GM19397 (cell line): ENCODE measurements at regions not wholly inside any gene's neighbourhood (a gene's known extent, or its start where the extent isn't known, plus 50 kb on each side); places are given as distances from the start of the nearest gene placed in this dataset.

Source experiments
- ATAC-seq: cut with Tn5 transposase; IDR thresholded peaks from one replicate; pipeline ENCODE4 v1.9.1; 2021; ENCODE audit warnings: mild to moderate bottlenecking, moderate library complexity; ENCODE audit not compliant: unreplicated experiment

DNA sequence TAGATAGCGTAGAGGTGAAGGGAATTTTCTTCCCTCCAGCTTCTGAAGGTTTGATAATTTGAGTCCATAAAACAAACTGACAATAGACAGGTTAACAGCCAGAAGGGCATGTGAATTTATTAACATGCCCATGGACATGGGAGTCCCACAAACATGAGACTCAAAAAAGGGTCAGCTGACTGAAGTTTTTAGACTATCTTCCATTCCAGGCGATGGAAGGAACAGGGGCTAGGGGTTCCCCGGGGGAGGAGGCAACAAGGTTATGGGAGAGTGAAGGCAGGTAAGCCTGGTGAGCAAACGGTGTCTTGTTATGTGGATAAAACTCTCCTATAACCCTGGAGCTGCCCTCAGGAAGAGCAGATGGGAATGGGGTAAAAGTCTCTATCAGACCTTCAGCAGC lies 81.5 kb upstream of the SORBS2 start:
- no peak for ATAC-seq

DNA sequence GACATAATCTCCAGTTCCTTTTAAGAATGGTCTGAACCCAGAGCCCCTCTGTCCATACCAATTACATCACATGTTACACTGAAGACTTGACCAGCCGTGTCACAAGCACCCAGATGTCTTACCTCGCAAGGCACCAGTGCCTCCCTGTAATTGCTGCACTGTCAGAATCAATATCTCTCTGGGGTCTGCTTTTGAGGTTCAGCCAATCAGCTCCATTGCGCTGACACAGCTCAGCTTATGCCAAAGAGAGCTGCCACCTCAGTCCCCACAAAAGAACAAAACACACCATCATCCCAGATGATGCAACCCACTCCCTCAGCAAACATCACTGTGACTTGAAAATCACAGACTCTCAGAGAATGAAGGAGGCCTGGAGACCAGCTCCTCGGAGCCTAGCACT lies 82.5 kb upstream of the SORBS2 start:
- no peak for ATAC-seq

DNA sequence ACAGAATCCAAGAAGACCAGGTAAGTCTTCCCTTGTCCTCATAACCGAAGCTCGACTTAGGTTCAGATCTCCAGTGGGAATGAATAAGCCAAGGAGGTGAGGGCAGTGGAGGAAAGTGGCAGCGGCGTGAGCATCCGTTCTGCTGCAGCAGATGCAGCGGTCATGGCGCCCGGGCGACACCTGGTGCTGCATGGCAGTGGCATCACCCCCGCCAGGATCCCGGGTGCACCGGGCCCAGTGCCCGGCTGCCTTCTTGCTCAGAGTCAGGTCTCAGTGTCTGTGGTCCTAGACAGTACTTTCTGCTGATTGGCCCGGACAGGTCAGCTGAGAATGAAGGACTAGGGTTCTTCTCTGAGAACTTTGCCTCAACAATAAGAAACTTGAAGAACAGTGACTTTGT lies 83.4 kb upstream of the SORBS2 start:
- no peak for ATAC-seq

DNA sequence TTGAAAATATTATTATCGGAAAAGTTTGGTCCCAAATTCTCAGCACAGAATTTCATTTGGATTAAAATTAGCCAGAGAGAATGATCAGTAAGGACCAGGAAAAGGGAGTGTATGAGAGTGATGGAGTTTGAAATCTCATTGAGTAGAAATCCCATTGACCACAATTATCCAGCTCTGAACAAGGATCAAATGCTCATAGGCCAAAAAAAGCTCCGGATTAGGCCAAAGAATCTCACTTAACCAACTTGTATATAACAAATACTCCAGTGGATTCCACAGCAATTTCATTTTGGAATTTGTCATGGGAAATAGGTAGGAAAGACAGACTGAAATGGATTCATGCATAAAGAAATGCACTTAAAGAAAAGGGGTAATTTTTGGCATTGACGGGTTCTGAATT lies 83.9 kb upstream of the SORBS2 start:
- no peak for ATAC-seq

DNA sequence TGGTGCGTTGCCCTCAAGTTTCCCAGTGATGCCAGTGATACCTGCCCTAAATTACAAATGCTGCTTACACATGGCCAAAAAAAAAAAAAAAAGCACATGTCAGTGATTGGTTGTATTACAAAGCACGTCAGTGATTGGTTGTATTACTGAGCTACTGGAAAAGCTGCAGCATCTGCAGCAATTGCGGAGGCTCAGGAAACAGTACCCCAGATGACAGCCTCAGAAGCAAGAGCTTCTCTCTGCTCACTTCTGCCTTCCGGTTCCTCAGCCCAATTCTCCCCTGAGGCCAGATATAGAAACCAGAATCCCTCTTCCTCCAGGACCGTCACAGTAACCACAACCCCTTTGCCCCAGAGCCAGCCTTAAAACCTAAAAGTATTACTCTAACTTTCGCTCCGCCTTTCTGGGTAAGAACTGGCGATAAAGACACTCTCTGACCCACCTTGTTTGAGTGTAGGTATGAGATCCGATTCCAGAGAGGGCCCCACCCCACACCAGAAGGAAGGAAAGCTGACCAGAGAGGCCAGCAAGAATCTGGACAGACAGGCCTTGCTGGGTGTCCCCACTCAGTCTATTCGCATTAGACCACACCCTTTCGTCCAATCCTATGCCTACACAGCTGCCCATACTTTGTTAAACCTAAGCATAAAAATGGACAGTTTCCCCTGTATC lies 85.0 kb upstream of the SORBS2 start:
- peak; percentile 70 for ATAC-seq

DNA sequence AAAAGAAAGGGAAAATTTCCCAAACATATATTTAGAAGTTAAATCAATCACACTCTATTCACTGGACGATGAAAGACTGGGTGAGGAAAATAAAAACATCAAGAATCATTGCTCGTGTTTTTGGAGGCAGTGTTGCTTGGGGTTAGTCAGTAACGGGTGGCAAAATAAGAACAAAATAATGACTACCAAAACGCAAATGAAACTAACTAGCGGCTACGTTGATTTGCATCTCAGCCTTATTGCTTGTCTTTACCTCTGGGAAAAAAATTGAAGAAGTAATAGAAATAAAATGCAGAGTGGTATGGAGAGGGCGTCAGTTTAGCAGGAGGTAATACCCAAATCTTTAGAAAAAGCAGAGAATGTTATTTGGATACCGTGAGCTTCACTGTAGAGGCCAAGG lies 86.4 kb upstream of the SORBS2 start:
- no peak for ATAC-seq

DNA sequence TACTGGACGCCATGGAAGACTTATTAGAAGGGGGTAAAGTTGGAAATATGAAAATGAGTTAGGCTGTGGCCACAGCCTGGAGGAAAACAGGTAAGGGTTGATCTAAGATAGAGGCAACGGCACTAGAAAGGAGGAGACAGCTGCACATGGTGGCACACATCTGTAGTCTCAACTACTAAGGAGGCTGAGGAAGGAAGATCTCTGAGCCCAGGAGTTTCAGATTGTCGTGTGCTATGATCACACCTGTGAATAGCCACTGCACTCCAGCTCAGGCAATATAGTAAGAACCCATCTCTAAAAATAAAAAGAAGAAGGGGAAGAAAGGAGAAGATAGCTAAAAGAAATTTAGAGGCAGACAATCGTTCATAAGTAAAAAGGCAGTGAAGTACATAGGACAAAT lies 87.8 kb upstream of the SORBS2 start:
- ATAC-seq: no peak

DNA sequence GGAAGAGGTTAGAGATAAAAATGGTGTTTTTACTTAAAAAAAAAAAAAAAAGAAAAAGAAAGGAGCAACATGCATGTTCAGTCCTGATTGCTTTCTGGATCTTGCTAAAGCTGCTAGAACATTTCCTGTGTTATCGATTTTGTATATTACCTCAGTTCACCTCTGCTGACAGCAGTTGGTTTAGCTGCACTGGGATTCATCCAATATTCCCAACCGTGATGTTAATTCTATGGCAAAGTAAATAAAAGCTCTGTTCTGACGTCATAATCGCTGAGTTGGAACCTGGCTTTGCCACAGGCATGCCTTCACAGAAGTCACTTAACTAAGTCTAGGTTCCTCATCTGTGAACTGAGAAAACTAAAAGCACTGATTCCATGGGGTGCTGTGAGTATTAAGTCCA lies 90.7 kb upstream of the SORBS2 start:
- no peak for ATAC-seq

DNA sequence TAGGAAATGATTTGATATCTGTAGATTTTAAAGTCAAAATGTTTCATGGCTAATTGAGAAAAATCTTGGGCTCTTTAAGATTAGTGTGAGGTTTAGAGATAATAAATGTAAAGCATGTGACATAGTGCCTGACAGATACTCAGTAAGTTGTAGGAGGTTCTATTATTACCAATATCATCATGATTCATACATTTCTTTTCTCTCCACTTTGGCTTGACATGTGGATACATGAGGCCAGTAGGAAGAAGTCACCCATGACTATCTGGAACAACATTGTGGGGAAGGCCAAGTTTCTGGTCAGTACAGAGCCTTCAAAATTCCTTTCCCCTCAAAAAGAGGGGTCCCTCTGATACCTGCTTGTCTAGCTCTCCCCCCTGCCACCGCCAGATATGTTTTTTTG lies 91.2 kb upstream of the SORBS2 start:
- no peak for ATAC-seq

DNA sequence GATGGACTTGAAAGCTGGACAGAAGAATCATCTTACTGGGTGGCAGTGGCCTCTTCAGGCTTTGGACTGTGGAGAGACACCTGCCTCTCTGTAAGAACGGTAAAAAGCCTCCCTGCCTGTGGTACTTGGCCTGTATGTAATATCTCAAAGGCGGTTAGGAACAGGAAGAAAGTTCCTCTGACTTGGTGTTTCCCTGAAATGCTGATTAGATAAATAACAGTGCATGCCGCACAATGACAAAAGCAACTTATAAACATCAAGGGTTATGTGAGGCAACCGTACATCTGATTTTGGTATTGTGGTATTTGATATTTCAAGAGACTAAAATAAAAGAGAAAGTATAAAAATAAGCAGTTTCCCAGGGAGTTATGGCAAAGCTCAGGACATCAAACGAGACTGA lies 92.4 kb upstream of the SORBS2 start:
- ATAC-seq: no peak

DNA sequence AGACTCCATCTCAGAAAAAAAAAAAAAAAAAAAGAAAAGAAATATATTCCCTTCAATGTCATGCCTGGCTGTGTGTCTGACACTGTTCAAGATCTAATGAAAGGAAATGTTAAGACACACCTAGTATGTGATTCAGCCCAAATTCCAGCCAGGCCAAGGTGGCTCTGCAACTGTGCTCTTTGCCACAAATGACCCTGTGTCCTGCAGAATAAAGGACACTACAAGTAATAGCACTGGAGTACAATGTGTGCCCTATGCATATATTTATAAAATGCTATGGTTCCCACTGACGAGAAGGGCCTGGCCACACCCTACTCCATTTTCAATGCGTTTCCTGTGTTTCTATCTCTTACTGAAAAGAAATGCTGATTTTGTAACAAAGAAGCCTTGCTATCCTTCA lies 98.0 kb upstream of the SORBS2 start:
- no peak for ATAC-seq

DNA sequence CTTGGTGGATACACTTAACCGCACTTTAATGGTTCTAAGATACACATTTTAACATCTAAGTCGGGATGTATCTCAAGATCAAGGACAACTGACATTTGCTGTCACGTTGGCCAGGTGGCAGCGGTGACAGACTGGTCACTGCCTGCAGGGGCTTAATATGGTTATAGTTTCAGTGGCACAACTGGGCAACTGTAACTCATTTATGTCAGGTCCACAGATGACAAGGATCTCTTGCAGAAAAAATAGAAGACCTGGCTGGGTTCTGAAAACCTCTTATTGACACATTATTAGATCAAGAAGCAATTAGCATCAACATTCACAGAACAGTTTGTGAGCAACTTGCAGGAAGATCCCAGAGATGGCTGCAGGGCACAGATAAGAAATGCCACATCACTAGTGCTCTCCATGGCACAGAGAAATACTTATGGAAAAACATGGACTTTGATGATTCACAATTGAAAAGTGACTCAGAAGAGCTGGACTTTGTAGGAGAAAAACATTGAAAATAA lies 99.6 kb upstream of the SORBS2 start:
- ATAC-seq: no peak

DNA sequence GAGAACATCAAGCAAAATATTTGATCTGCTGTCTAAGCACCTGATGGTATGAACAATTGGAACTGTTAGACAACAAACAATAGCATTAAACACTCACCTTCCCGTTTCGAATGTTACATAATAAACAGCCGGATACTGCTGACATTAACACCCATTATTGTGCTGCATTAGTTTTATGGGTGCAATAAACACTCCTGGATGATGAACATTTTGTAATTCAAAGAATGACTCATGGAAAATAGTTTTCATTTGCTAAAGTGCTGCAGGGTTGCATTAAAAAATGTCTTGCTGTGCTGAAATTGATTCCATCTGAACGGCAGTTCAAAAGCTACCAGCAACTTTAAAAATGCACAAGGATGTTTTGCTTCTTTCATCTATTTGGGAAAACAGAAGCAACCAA lies 100.8 kb upstream of the SORBS2 start:
- ATAC-seq: no peak

DNA sequence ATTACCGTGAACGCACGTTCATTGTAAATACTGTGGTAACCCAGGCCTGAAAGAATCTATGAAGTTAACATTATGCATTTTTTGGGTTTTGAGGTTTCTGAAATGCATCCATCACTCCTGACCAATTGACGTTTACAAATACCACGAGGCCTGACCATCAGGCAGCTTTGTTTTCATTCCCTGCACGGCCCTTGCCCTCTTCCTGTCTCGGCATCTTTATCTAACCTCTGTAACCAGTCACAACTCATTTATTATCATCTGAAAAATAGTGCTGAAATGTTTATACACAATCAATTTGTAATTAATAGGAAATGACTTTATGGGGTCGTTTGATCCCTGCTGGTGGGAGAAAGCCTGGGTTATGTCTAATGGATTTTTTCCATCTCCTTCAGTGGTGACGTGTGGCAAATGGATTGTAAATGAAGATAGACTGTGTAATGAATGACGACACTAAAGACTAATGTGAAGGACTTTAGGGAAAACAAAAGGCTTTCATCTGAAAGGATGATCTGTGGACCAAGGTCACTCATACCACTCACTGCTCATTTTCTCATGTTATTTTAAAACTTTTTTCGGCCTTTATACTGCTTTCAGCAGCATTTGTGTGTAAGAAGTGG lies 102.7 kb upstream of the SORBS2 start:
- no peak for ATAC-seq

DNA sequence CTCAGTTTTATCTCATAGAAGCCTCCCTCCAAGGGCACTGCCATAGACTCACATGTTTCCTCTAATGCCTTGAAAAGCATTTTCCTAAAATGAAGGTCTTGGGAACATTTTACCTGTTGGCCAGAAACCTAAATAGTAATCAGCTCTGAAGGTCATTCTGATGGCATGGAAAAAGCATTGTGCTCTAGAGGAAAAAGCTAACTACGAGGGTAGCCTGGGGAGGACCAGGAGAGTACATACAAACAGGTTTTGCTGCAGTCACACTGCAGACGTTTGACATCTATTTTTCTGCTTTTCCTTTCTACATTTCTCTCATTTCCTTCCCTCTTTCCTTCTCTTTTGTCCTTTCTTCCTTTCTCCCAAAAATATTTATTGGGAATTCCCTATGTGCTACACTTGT lies 103.3 kb upstream of the SORBS2 start:
- ATAC-seq: no peak

DNA sequence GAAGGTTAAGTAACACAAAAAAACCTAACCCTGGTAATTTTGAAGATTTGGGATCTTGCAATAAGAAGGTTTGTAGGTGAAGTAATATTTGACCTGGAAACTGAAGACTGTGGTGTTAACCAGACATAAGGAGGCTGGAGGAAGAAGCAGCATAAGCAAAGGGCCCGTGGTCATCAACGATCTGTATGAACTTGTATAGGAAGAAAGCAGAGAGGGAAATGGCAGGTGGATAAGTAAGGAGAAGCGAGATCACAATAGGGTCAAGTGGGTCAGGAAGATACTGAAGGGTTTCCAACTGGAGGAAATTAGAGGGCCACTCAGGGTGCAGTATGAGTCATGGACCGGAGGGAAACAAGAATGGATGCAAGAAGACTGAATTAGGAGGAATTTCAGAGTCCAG lies 103.8 kb upstream of the SORBS2 start:
- no peak for ATAC-seq

DNA sequence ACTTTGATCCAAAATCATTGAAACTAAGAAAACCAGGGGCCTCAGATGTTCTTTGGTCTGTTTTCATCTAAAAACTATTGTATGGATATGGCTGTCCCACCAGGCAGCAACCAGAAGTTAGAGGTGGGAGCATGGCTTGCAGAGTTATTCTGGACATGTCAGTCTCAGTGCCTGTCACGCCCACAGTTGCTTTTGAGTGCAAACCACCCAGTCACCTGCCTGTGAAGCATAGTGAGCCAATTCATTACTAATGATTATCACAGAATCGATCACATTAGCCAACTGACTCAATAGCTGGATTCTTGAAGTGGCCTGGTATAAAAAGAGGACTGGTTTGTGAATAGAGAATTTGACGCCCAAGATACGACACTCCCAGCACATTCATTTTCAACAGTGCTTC lies 104.2 kb upstream of the SORBS2 start:
- ATAC-seq: no peak

DNA sequence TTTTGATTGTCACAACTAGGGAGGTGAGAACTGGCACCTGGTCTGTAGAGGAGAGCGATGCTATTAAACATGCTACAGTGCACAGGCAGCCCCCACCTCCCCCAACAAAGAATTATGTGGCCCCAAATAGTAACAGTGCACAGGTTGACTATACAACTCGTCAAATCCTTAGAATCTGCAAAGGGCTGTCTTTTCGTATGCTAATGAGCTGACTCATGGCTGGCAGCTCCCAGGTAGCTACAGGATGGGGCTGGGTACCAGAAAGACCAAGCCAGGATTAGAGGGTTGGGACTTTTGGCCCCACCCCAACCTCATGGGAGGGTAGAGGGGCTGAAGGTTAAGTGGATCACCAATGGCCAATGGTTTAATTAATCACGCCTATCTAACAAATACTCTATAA lies 104.7 kb upstream of the SORBS2 start:
- no peak for ATAC-seq

DNA sequence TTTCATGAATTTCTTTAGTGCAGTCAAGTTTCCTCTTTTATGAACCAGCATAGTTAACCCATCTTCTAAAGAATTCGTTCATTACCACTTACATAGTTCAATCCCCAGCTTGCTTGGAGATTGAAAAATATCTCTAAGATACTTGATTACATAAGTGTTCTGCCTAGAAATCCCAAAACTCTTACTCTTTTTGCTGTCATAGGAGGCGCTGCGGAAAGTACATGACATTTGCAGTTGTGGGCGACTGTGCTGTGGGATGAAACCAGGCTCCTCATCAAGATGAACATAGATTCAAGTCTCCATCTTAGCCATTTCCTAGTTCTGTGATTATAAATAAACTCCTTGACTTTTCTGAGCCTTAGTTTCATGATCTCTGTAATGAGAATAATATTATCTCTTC lies 107.1 kb upstream of the SORBS2 start:
- ATAC-seq: no peak

DNA sequence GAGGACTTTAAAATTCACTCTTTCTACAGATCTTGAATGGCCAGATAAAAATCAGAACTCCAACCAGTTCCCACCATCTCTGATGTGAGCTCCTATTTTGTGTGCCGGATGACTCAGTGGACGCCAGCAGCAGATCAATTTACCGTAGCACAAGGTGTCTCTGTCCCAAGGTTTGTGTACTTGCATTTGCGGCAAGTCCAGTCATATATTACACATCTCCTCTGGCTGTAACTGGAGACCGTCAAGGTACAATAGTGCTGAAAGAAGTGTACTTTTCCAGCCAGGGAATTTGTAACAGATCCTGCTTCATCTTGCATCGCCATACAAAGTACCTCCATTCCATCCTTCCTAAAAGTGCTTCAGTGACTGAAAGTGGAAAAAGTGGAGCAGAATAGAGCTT lies 108.2 kb upstream of the SORBS2 start:
- no peak for ATAC-seq

DNA sequence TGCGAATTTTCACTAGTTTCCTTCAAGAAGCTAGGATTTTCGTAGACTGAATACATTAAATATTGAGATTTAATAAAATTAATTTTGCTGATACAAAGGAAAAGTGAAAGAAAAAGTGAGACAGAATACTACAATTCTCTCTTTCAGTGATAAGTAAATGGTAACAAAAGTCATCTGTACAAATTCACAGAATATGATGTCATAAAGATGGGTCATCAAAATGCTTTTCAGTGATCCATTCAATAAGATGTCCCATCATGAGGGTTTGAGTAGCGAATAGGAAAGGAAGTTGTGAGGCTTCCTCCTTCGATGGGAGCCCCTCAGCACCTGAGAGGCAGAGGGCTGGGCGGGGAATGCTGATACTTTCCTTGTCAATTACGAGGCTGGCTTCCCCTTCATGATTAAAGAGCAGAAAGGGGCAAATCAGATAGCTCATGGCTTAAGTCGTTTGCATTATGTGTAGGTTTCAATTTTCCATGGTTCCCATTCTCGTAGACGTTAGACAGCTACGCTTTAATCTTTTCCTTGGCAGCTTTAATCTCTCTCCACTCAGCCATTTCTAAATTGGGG lies 108.8 kb upstream of the SORBS2 start:
- no peak for ATAC-seq
